ENCODE measurements at regions not wholly inside any gene's neighbourhood (a gene's known extent, or its start where the extent isn't known, plus 50 kb on each side); places are given as distances from the start of the nearest gene placed in this dataset.

DNA sequence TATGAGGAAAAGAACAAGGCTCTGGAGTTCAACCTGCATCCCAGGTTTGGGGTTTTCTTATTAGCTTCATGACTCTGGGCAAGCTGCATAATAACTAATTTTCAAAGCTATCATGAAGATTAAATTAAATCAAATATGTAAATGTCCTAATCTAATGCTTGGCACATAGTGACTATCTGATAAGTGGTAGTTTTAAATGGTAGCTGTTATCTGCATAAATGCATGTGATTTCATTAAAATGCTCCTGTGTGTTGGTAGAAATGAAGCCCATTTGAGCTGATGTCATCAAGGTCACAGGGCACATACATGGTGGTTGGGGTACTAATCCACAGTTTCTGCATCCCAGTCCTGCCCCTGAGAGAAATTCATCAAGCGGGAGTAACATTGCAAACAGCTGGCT lies 428.8 kb downstream of the LRATD1 start:
- TF ChIP-seq, protein P1, sequence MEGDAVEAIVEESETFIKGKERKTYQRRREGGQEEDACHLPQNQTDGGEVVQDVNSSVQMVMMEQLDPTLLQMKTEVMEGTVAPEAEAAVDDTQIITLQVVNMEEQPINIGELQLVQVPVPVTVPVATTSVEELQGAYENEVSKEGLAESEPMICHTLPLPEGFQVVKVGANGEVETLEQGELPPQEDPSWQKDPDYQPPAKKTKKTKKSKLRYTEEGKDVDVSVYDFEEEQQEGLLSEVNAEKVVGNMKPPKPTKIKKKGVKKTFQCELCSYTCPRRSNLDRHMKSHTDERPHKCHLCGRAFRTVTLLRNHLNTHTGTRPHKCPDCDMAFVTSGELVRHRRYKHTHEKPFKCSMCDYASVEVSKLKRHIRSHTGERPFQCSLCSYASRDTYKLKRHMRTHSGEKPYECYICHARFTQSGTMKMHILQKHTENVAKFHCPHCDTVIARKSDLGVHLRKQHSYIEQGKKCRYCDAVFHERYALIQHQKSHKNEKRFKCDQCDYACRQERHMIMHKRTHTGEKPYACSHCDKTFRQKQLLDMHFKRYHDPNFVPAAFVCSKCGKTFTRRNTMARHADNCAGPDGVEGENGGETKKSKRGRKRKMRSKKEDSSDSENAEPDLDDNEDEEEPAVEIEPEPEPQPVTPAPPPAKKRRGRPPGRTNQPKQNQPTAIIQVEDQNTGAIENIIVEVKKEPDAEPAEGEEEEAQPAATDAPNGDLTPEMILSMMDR (IDR thresholded peaks at IDR 0.05) = no peak
- no peak for TF ChIP-seq GABPA (IDR thresholded peaks at IDR 0.05; ENCODE audit: low read depth)
- no peak for TF ChIP-seq FOXM1 (IDR thresholded peaks at IDR 0.05; ENCODE audit: low read depth)
- TF ChIP-seq EP300 (IDR thresholded peaks at IDR 0.05; ENCODE audit: borderline replicate concordance in 1 of 2, low read depth in 1 of 2, low read length in 1 of 2) = peak in 1 of 2 experiments; percentile 10; a peak in 1 of 4 replicates
- no peak for TF ChIP-seq MAX (IDR thresholded peaks at IDR 0.05; ENCODE audit: low read depth)
- no peak for TF ChIP-seq USF2 (IDR thresholded peaks at IDR 0.05; ENCODE audit: borderline replicate concordance, low read depth, low read length)

All from SK-N-SH (cell line).